K562 (cell line): ENCODE measurements at regions not wholly inside any gene's neighbourhood (a gene's known extent, or its start where the extent isn't known, plus 50 kb on each side); places are given as distances from the start of the nearest gene placed in this dataset.

Experiments used
- ATAC-seq: fragments of 200-7000 bp; cut with Tn5 transposase; 3 replicates; pipeline ENCODE4 v1.9.1; 2020; ENCODE audit warnings: moderate library complexity
- BruUV-seq: library from RNA; stranded (reverse); fragments of 400-500 nt; replicated peaks from 2 replicates; lab custom pipeline; 2021; lab: Mats Ljungman, UMichigan
- CTCF ChIA-PET: fragments of 300-600 bp; formaldehyde crosslinking; extraction: SDS; loops from one replicate; lab custom pipeline; 2021; ENCODE audit warnings: low intra/inter-chr PET ratio; lab: Yijun Ruan, JAX
- POLR2A ChIA-PET: fragments of 300-600, 350-650 bp; sonication (Branson Sonifier 250); formaldehyde crosslinking; extraction: SDS; loops from one replicate; lab custom pipeline; 2021; ENCODE audit warnings: antibody characterized with exemption, inconsistent platforms; lab: Yijun Ruan, JAX
- DNase-seq, 4 experiments: peaks; one replicate each; pipeline versions ENCODE4 v3.0.0 to v3.0.0-alpha.2; 2011 to 2018; ENCODE audit warnings: low spot score in 3 of 4, mixed read lengths in 3 of 4; ENCODE audit errors: extremely low read depth in 1 of 4
- FAIRE-seq: peaks from 2 replicates; lab custom pipeline; 2011; peaks lifted over from hg19 to GRCh38; lab: Jason Lieb, UNC
- H2AFZ ChIP-seq: 2 replicates; pipeline ENCODE4 v1.6.0; 2011; ENCODE audit warnings: low read depth, low read length, control low read depth, inconsistent platforms
- H3K27ac ChIP-seq: fragments of 200-600 bp; 3 replicates; pipeline ENCODE4 v1.8.0; 2011; ENCODE audit warnings: low read depth, mild to moderate bottlenecking, control low read depth, inconsistent platforms, low read length, moderate library complexity, mixed read lengths; ENCODE audit errors: extremely low read depth
- H3K27me3 ChIP-seq, 2 experiments: fragments of 300-600 bp in 1 of 2; 2 replicates in 1 of 2; 3 replicates in 1 of 2; pipeline versions ENCODE4 v1.6.0 to v1.8.0; 2011; ENCODE audit warnings: inconsistent platforms in 2 of 2, low read length in 2 of 2, mild to moderate bottlenecking in 1 of 2, mixed read lengths in 1 of 2, moderate library complexity in 1 of 2; ENCODE audit not compliant: control insufficient read depth in 2 of 2, insufficient read depth in 2 of 2
- H3K36me3 ChIP-seq: fragments of 300-600 bp; 3 replicates; pipeline ENCODE4 v1.8.0; 2011; ENCODE audit warnings: mild to moderate bottlenecking, low read length, inconsistent platforms; ENCODE audit not compliant: control insufficient read depth, insufficient read depth
- H3K4me1 ChIP-seq, 2 experiments: fragments of 200-600 bp in 1 of 2; replicated peaks in 1 of 2; 2 replicates in 1 of 2; 3 replicates in 1 of 2; pipeline versions ENCODE4 v1.5.1 to v1.8.0; 2011; ENCODE audit warnings: inconsistent platforms in 2 of 2, low read length in 2 of 2, mild to moderate bottlenecking in 1 of 2, mixed read lengths in 1 of 2, moderate library complexity in 1 of 2; ENCODE audit not compliant: control insufficient read depth in 2 of 2, insufficient read depth in 2 of 2
- H3K4me2 ChIP-seq: 2 replicates; pipeline ENCODE4 v1.6.1; 2011; ENCODE audit warnings: low read length, control low read depth, inconsistent platforms, mixed read lengths; ENCODE audit not compliant: insufficient read depth
- H3K4me3 ChIP-seq: fragments of 200-600 bp; sonication (generic), shearing (Covaris generic); 2 replicates; pipeline ENCODE4 v1.5.1; 2016; ENCODE audit warnings: control low read depth, inconsistent platforms
- H3K79me2 ChIP-seq: fragments of 200-600 bp; 3 replicates; pipeline ENCODE4 v1.8.0; 2011; ENCODE audit warnings: low read length, inconsistent platforms; ENCODE audit not compliant: control insufficient read depth, insufficient read depth
- H3K9ac ChIP-seq, 2 experiments: 2 replicates each; pipeline versions ENCODE4 v1.6.0 to v1.6.1; 2011; ENCODE audit warnings: low read depth in 2 of 2, low read length in 2 of 2, control low read depth in 1 of 2, inconsistent platforms in 1 of 2, mild to moderate bottlenecking in 1 of 2, mixed read lengths in 1 of 2; ENCODE audit not compliant: insufficient read depth in 1 of 2
- H3K9me1 ChIP-seq: one replicate; pipeline ENCODE4 v1.6.0; 2011; ENCODE audit warnings: inconsistent platforms, mild to moderate bottlenecking, low read length, moderate library complexity; ENCODE audit not compliant: control insufficient read depth, insufficient read depth
- H3K9me3 ChIP-seq: replicated peaks from 2 replicates; pipeline ENCODE4 v1.5.1; 2011; ENCODE audit warnings: low read depth, low read length, inconsistent platforms; ENCODE audit not compliant: control insufficient read depth, insufficient read depth
- H4K20me1 ChIP-seq: replicated peaks from 2 replicates; pipeline ENCODE4 v1.6.1; 2011; ENCODE audit warnings: low read length, inconsistent platforms, mixed read lengths; ENCODE audit not compliant: control insufficient read depth, insufficient read depth
- HDAC8 ChIP-seq: fragments of 450-650 bp; IDR thresholded peaks from 2 replicates; pipeline ENCODE4 v1.6.1; 2016; ENCODE audit warnings: mild to moderate bottlenecking, missing genetic modification characterization, moderate library complexity, missing compliant biosample characterization
- NBN ChIP-seq: fragments of 450-650 bp; IDR thresholded peaks from 2 replicates; pipeline ENCODE4 v1.6.1; 2016; ENCODE audit warnings: low read depth, mild to moderate bottlenecking
- SIX5 ChIP-seq, 2 experiments: IDR thresholded peaks; 2 replicates each; pipeline ENCODE4 v1.6.1; 2011; ENCODE audit warnings: low read length in 2 of 2, borderline replicate concordance in 1 of 2, low read depth in 1 of 2, mild to moderate bottlenecking in 1 of 2, moderate library complexity in 1 of 2; ENCODE audit not compliant: insufficient read depth in 1 of 2
- ZBTB17 ChIP-seq: fragments of 450-650 bp; formaldehyde crosslinking; IDR thresholded peaks from 2 replicates; pipeline ENCODE4 v1.4.0; 2020; ENCODE audit warnings: mild to moderate bottlenecking
- WGBS: fragments of 100-300 bp; shearing (Covaris generic); methylation state at CpG from one replicate; pipeline ENCODE4 v1.1.6; 2016; ENCODE audit warnings: low coverage, mixed read lengths; ENCODE audit not compliant: insufficient coverage; ENCODE audit errors: missing lambda C conversion rate; 5-methylcytosine and 5-hydroxymethylcytosine counted together
- in situ Hi-C: fragments of 300-500 bp; cut with MboI; formaldehyde crosslinking; loops from 4 replicates; pipeline ENCODE4 v1.15.0; 2018; ENCODE audit warnings: inconsistent platforms, mixed read lengths
- intact Hi-C: fragments of 100-400 bp; cut with micrococcal nuclease; formaldehyde crosslinking; loops from 2 replicates; pipeline ENCODE4 v1.14.2; 2022
- TF ChIP-seq, protein P1 (sequence below): fragments of 450-650 bp; IDR thresholded peaks from 2 replicates; pipeline ENCODE4 v1.6.1; 2017; ENCODE audit warnings: antibody characterized with exemption

DNA sequence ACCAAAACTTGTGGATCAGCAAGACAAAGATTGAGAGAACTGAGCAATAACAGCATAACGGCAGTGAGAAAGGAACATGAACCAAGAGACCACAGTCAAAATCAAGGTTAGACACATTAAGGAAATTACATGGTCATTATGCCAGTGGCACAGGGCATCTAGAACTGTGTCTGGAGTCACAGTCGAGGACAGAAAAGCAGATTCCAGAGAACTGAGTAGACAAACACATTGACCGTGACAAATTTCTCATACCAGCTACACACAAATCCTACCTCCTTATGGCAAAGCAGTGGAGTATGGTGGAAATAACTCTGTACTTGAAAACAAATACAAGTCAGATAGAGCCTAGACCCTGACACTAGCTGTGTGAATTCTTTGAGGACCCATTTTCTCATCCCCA lies 367.3 kb downstream of the DUSP6 start:
- Histone ChIP-seq H3K27ac (no peak overlapping the region), H3K79me2 (no peaks in the 10 kb centered on the region), H3K4me1 (no peaks in the 10 kb centered on the region), H3K9me3 (no peaks in the 10 kb centered on the region), H3K4me2 (no peak overlapping the region), H2AFZ (no peak overlapping the region), H3K27me3 (no peaks in the 10 kb centered on the region), H3K36me3 (no peaks in the 10 kb centered on the region), H3K4me3 (no peak overlapping the region), H3K9me1 (no peaks in the 10 kb centered on the region), H4K20me1 (no peaks in the 10 kb centered on the region), H3K9ac (no peak overlapping the region)
- 2% methylated on average over 3 of the region's 3 CpGs for WGBS
- CTCF ChIA-PET: no interaction called here
- POLR2A ChIA-PET: interaction anchor here (0.9 kb wide), 1 partner anchor 9 kb away, joined by 3 read pairs; no protein-coding TSS in a partner anchor
- intact Hi-C loops (no loop called here), in situ Hi-C loops (loop anchor here (25.0 kb wide), 1 partner anchor 873 kb away; no protein-coding TSS in a partner anchor)
- DNase-seq: no peak
- no peak for TF ChIP-seq HDAC8
- TF ChIP-seq, protein P1, sequence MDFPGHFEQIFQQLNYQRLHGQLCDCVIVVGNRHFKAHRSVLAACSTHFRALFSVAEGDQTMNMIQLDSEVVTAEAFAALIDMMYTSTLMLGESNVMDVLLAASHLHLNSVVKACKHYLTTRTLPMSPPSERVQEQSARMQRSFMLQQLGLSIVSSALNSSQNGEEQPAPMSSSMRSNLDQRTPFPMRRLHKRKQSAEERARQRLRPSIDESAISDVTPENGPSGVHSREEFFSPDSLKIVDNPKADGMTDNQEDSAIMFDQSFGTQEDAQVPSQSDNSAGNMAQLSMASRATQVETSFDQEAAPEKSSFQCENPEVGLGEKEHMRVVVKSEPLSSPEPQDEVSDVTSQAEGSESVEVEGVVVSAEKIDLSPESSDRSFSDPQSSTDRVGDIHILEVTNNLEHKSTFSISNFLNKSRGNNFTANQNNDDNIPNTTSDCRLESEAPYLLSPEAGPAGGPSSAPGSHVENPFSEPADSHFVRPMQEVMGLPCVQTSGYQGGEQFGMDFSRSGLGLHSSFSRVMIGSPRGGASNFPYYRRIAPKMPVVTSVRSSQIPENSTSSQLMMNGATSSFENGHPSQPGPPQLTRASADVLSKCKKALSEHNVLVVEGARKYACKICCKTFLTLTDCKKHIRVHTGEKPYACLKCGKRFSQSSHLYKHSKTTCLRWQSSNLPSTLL: no peak
- no peak for TF ChIP-seq SIX5 (IDR thresholded peaks at IDR 0.05; ENCODE audit: borderline replicate concordance in 1 of 2, insufficient read depth in 1 of 2, low read depth in 1 of 2, low read length in 2 of 2)
- TF ChIP-seq NBN: no peak
- TF ChIP-seq ZBTB17 (CRISPR knock-in tag): no peak
- no peak for FAIRE-seq
- no peak for ATAC-seq
- no TSS peak for BruUV-seq
